Effector memory CD4-positive, alpha-beta T cell (primary cell): ENCODE measurements at regions not wholly inside any gene's neighbourhood (a gene's known extent, or its start where the extent isn't known, plus 50 kb on each side); places are given as distances from the start of the nearest gene placed in this dataset.

Experiments
- DNase-seq, 3 donors: peaks; one replicate each; pipeline ENCODE4 v3.0.0-alpha.2; 2020
- H3K27ac ChIP-seq: 2 replicates; pipeline ENCODE4 v1.7.0; 2013; ENCODE audit warnings: mild to moderate bottlenecking, low read length, moderate library complexity; ENCODE audit not compliant: insufficient read depth, poor library complexity, severe bottlenecking
- H3K27me3 ChIP-seq: replicated peaks from 2 replicates; pipeline ENCODE4 v1.7.0; 2013; ENCODE audit warnings: mild to moderate bottlenecking, low read length; ENCODE audit not compliant: insufficient read depth, control insufficient read depth, poor library complexity, severe bottlenecking
- H3K36me3 ChIP-seq: 2 replicates; pipeline ENCODE4 v1.7.0; 2013; ENCODE audit warnings: mild to moderate bottlenecking, low read length, moderate library complexity; ENCODE audit not compliant: control insufficient read depth, insufficient read depth
- H3K4me1 ChIP-seq: 2 replicates; pipeline ENCODE4 v1.7.0; 2013; ENCODE audit warnings: low read length, mild to moderate bottlenecking; ENCODE audit not compliant: control insufficient read depth, insufficient read depth, poor library complexity, severe bottlenecking
- H3K4me3 ChIP-seq: 2 replicates; pipeline ENCODE4 v1.7.0; 2013; ENCODE audit warnings: low read length, low read depth, mild to moderate bottlenecking; ENCODE audit not compliant: insufficient read depth, poor library complexity, severe bottlenecking
- H3K9me3 ChIP-seq: 2 replicates; pipeline ENCODE4 v1.7.0; 2013; ENCODE audit warnings: mild to moderate bottlenecking, low read length, moderate library complexity; ENCODE audit not compliant: control insufficient read depth

- H3K9me3 ChIP-seq = no peaks in the 10 kb centered on the region
- no peak for DNase-seq
- no peaks in the 10 kb centered on the region for H3K4me1 ChIP-seq
- H3K27me3 ChIP-seq = no peaks in the 10 kb centered on the region
- no peaks in the 10 kb centered on the region for H3K36me3 ChIP-seq
- no peak overlapping the region for H3K27ac ChIP-seq
- H3K4me3 ChIP-seq = no peak overlapping the region
Measured at GRCh38 chr21:17976139-17976538, 157.0 kb upstream of the C21orf91 start.

DNA sequence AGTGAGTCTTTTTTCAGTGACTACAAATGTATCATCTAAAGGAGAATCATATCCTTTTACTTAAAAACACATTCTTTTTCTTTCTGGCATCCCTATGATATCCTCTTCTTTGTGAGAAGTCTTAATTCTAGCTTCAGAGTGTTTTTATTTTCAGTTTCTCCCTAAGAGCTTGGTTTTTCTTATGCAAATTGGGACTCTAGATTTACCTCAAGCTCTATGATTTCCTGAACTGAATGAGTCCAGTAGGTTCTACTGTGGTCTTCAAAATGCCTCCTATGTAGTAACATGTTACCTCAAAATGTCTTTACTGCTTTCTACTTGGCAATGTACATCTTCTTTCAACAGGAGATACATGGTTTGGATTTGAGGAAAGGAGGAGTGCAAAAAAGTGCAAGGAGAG lies 148.2 kb upstream of the C21orf91 start:
- no peaks in the 10 kb centered on the region for H3K27me3 ChIP-seq
- no peak for DNase-seq
- no peak overlapping the region for H3K27ac ChIP-seq
- no peaks in the 10 kb centered on the region for H3K4me1 ChIP-seq
- H3K4me3 ChIP-seq = no peak overlapping the region
- no peaks in the 10 kb centered on the region for H3K9me3 ChIP-seq
- no peaks in the 10 kb centered on the region for H3K36me3 ChIP-seq

DNA sequence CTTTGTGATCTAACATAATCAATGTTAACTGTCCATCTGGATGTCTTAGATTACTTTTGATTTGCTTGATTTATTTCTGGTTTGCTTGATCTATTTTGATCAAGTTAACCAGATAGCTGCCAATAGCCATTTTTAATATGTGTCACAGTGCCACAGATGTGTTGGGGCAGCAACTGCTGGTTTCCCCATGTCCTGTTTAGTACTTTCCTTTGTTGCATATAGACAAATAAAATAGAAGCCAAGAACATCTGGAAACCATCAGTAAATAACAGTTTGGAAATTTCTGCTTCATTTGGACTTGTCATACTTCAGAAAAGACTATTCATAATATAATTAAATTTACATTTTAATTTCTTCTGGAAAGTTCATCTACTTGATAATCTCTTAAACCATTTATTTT lies 145.6 kb upstream of the C21orf91 start:
- Histone ChIP-seq H3K27me3 (no peaks in the 10 kb centered on the region), H3K4me3 (no peak overlapping the region), H3K9me3 (no peaks in the 10 kb centered on the region), H3K4me1 (no peaks in the 10 kb centered on the region), H3K36me3 (no peaks in the 10 kb centered on the region), H3K27ac (no peak overlapping the region)
- no peak for DNase-seq

DNA sequence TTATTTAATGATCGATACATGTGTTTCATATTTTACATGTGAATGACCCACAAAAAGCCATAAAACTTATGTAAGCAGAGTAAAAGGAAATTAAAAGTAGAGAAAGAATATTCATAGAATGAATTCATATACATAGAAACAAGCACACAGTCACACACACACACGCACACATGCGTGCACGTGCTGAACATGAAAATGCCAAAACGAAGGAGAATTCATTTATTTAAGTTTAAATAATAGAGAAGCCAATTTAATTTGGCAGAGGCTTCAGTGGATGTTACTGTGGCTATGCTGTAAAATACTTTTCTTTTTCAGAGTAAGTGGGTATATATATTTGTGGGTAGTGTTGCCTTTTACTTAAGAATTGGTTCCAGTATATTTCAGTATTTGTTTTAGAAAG lies 145.0 kb upstream of the C21orf91 start:
- no peaks in the 10 kb centered on the region for H3K36me3 ChIP-seq
- no peak for DNase-seq
- no peaks in the 10 kb centered on the region for H3K4me1 ChIP-seq
- no peak overlapping the region for H3K27ac ChIP-seq
- no peak overlapping the region for H3K4me3 ChIP-seq
- no peaks in the 10 kb centered on the region for H3K27me3 ChIP-seq
- no peaks in the 10 kb centered on the region for H3K9me3 ChIP-seq

- Histone ChIP-seq H3K9me3 (no peaks in the 10 kb centered on the region), H3K36me3 (no peaks in the 10 kb centered on the region), H3K4me1 (no peaks in the 10 kb centered on the region), H3K4me3 (no peak overlapping the region), H3K27me3 (no peaks in the 10 kb centered on the region), H3K27ac (no peak overlapping the region)
- no peak for DNase-seq
Measured at GRCh38 chr21:17950591-17950990, 131.4 kb upstream of the C21orf91 start.

DNA sequence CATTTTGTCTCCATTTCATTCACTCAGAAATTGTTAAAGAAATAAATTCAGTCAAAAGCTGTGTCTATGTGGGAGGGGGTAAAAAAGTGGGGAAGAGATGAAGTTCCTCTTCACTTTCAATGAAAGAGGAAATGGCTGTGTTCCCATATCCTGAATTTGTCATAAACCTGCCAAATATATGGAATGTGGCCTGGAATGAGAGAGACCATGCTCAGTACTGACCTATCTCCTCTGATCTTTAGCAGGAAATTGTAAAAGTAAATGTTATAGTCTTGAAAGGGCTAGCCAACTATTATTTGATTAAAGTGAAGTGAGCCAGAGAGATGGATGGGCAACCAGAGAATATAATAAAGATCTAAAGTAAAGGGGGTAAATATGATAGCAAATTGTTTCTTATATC lies 130.3 kb upstream of the C21orf91 start:
- no peaks in the 10 kb centered on the region for H3K36me3 ChIP-seq
- no peak overlapping the region for H3K4me3 ChIP-seq
- no peaks in the 10 kb centered on the region for H3K27me3 ChIP-seq
- no peak for DNase-seq
- H3K4me1 ChIP-seq = no peaks in the 10 kb centered on the region
- no peak overlapping the region for H3K27ac ChIP-seq
- no peaks in the 10 kb centered on the region for H3K9me3 ChIP-seq

DNA sequence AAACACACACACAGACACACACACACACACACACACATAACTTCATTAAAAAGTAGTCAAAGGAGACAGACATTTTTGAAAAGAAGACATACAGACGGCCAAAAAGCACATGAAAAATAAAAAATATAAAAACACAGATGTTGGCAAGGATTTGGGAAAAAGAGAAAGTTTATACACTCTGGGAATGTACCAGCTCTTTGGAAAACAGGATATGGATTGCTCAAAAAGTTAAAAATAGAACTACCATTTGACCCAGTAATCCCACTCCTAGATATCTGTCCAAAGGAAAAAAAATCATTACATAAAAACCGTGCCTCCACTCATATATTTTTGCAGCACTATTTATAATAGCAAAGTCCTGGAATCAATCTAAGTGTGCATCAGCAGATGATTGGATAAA lies 128.4 kb upstream of the C21orf91 start:
- H3K36me3 ChIP-seq = no peaks in the 10 kb centered on the region
- no peak overlapping the region for H3K27ac ChIP-seq
- no peak for DNase-seq
- no peak overlapping the region for H3K4me3 ChIP-seq
- no peaks in the 10 kb centered on the region for H3K4me1 ChIP-seq
- H3K27me3 ChIP-seq = no peaks in the 10 kb centered on the region
- no peaks in the 10 kb centered on the region for H3K9me3 ChIP-seq

DNA sequence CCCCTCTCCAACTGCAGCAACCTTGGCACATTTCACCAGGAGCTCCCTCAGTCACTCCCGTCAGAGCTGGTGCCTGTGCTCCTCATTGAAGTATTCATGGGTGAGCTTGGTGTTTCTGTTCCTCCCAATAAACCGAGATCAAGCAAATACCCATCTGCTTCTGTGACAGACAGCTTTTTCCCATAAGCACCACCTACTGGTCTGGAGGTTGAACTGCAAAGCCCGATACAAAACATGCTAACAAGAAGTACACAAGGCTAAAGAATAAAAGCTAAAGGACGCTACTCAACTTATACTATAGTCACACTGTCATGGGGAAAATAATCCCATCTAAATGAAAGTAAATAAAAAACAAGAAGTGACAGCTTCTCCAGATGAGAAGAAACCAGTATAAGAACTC lies 111.9 kb upstream of the C21orf91 start:
- no peaks in the 10 kb centered on the region for H3K27me3 ChIP-seq
- H3K4me1 ChIP-seq = no peaks in the 10 kb centered on the region
- no peaks in the 10 kb centered on the region for H3K36me3 ChIP-seq
- no peak for DNase-seq
- no peak overlapping the region for H3K27ac ChIP-seq
- no peak overlapping the region for H3K4me3 ChIP-seq
- no peaks in the 10 kb centered on the region for H3K9me3 ChIP-seq

DNA sequence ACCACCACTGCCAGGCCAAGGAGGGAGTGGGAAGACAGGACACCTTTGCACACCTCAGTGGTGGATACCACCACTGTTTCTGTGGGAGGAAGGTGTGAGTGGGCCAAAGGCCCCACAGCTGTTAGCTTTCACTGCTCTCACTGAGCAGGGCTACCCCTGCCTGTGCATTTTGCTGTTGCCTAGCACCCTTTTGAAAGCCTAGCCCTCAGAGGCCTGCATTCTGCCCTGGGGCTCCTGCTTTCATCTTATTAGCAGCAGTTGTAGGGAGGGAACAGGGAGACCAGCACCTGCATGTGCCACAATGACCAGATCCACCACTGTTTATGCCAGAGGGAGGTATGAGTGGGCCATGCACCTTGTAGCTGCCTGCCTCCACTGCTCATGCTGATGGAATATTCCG lies 110.9 kb upstream of the C21orf91 start:
- DNase-seq = no peak
- H3K4me3 ChIP-seq = no peak overlapping the region
- no peak overlapping the region for H3K27ac ChIP-seq
- no peaks in the 10 kb centered on the region for H3K27me3 ChIP-seq
- no peaks in the 10 kb centered on the region for H3K4me1 ChIP-seq
- no peaks in the 10 kb centered on the region for H3K9me3 ChIP-seq
- H3K36me3 ChIP-seq = no peaks in the 10 kb centered on the region

DNA sequence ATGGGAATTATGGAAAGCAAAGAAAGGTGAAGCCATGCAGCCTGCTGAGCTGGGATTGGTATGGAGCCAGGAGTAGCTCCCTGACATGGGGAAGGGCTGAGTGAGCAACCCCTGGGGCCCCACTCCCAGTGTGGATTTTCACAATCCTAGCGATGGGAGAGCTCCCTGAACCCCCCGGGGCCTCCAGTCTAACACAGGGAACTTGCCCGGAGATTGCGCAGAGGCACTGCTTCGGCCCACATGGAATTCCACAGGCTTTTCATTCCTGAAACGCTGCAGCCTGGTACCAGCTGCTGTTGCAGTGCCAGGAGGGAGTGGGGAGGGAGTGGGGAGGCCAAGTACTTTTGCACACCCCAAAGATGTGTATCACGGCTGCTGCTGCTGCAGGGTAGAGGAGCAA lies 110.4 kb upstream of the C21orf91 start:
- H3K27ac ChIP-seq = no peak overlapping the region
- DNase-seq = no peak
- H3K9me3 ChIP-seq = no peaks in the 10 kb centered on the region
- no peaks in the 10 kb centered on the region for H3K4me1 ChIP-seq
- H3K27me3 ChIP-seq = no peaks in the 10 kb centered on the region
- no peak overlapping the region for H3K4me3 ChIP-seq
- H3K36me3 ChIP-seq = no peaks in the 10 kb centered on the region

DNA sequence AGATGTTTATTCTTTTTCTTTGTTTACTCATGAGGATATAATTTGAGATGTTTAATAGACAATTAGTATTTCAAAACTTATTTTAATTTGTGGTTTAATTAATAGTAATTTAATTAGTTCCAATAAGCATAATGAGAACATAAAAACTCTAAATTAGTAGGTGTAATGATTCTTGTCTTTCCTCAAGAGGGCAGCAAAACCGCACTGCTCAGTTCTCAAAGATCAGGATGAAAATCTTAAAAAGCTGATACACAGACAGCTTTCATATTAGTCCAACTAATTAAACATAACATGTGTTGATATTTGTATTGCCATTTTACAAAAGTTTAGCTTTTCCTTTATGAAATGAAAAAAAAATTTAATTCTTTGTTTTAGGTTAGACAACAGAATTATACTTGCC lies 106.7 kb upstream of the C21orf91 start:
- Histone ChIP-seq H3K9me3 (no peaks in the 10 kb centered on the region), H3K4me3 (no peak overlapping the region), H3K4me1 (no peaks in the 10 kb centered on the region), H3K27me3 (no peaks in the 10 kb centered on the region), H3K36me3 (no peaks in the 10 kb centered on the region), H3K27ac (no peak overlapping the region)
- DNase-seq = no peak
